Activated CD8-positive, alpha-beta memory T cell treated with anti-CD3 and anti-CD28 coated beads for 36 hours (primary cell): ENCODE measurements at regions not wholly inside any gene's neighbourhood (a gene's known extent, or its start where the extent isn't known, plus 50 kb on each side); places are given as distances from the start of the nearest gene placed in this dataset.

Experiments
- CTCF ChIA-PET: fragments of 350-600 bp; sonication (Branson Sonifier 250); formaldehyde crosslinking; loops from one replicate; lab custom pipeline; 2021; ENCODE audit warnings: antibody characterized with exemption; lab: Charles Lee
- POLR2A ChIA-PET: fragments of 350-600 bp; sonication (Branson Sonifier 250); formaldehyde crosslinking; loops from one replicate; lab custom pipeline; 2021; ENCODE audit warnings: antibody characterized with exemption; lab: Charles Lee

- CTCF ChIA-PET, result no interaction called here
- POLR2A ChIA-PET, result no interaction called here
These were observed 508.9 kb upstream of the LRATD1 start for GRCh38 chr2:14123436-14124103.

DNA sequence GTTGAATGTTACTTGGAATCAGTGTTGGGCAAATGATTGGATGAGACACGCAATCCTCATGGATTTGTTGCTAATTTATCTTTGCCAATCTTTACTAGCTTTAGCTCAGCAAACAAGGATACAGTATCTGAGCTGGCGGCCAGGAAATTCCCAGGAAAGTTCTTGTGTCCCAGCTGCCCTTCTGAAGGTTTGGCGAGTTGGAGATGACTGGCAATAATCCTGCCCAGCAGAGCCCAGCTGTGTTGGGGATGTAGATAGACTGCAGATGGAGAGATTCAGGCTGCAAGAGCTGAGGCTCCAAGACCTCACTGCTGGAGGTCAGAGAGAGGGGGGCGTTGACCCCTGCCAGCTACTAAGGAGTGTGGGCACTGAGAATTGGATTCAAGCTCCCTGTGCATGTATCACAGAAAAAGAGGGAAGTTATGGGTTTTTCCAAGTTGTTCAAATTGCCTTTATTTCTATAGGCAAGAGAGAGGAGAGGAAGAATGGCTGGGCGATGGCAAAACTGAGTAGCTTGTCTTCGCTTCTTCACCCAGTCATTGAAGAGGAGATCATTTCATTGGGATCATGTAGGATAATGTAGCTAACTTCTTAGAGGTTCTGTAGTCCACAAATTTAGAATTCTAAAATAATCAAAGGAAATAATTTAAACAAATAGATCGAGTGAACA, 506.8 kb upstream of the LRATD1 start:
- ChIA-PET POLR2A (no interaction called here), CTCF (no interaction called here)

GRCh38 chr2:14126846-14127245, 505.7 kb upstream of the LRATD1 start:
- ChIA-PET CTCF (no interaction called here), POLR2A (no interaction called here)

DNA sequence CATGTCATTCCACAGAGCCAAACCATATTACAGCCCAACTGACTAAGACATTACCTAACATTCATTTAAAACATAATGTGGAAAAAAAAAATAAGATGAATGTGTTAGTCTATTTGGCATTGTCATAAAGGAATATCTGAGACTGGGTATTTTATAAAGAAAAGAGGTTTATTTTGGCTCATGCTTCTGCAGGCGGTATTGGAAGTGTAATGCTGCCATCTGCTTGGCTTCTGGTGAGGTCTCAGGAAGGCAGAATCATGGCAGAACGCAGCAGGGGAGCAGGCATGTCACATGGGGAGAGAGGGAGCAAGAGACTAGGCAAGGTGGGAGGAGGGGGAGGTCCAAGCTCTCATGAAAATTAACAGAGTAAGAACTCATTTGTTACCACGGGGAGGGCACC, 504.8 kb upstream of the LRATD1 start:
- ChIA-PET POLR2A (no interaction called here), CTCF (no interaction called here)

DNA sequence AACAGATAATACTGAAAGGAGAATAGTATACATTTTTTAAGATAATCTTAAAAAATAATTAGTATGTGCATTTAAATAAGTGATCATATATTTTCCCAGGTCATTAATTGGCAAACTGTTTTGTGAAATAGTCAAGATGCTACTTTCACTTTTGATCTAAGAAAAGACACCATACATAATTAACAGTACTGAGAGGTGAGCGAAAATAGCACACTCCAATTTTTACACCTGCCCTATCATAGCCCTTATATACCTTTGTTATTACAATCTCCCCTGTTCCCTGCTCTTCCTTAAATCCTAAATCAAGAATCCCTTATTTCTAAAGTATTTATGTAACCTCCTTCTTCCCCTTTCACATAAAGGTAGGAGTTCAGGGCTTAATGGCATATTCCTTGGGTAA, 500.1 kb upstream of the LRATD1 start:
- ChIA-PET POLR2A (no interaction called here), CTCF (no interaction called here)

GRCh38 chr2:14134771-14135170, 497.7 kb upstream of the LRATD1 start:
- ChIA-PET POLR2A (no interaction called here), CTCF (no interaction called here)

GRCh38 chr2:14136030-14136429, 496.5 kb upstream of the LRATD1 start:
- ChIA-PET CTCF (no interaction called here), POLR2A (no interaction called here)

DNA sequence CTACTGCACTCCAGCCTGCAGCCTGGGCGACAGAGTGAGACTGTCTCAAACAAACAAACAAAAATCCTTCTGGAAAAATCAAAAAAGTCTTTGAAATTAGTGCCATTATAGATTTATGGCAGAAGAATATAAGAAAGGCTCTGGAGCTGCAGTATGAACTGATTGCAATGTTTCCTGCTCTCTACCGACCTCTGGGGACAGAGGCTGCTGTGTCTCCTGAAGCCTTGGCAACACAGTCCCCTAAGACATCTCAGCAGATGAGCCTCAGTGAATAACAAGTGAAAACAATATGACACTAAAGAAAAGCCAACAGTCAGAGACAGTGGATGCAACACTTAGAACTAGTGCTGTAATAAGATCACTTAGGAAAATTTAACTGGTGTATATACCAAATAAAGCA, 494.9 kb upstream of the LRATD1 start:
- CTCF ChIA-PET, result no interaction called here
- POLR2A ChIA-PET, result no interaction called here

GRCh38 chr2:14140009-14140550, 492.4 kb upstream of the LRATD1 start:
- ChIA-PET POLR2A (no interaction called here), CTCF (interaction anchor here (0.6 kb wide), 1 partner anchor 1424 kb away, joined by 4 read pairs; no protein-coding TSS in a partner anchor)

GRCh38 chr2:14143435-14143834, 489.1 kb upstream of the LRATD1 start:
- ChIA-PET CTCF (no interaction called here), POLR2A (no interaction called here)

DNA sequence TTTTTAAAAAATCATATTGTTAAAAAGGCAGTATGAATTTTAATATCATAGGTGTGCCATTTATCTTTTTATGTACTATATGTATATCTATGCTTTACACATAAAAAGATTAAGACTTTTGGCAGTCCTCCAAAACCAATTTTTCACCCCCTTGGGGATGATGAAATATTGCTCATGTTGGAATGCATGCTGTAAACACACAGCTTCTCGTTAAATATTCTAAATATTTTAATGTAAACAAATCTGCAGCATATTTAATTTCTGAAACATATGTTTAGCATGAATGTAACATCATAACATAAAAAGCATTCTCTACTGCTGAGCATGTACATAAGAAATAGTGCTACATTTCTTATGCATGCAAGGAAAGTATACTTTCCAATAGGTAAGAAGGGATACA, 484.3 kb upstream of the LRATD1 start:
- CTCF ChIA-PET, result no interaction called here
- POLR2A ChIA-PET, result no interaction called here

- ChIA-PET CTCF (interaction anchor here (1.3 kb wide), 1 partner anchor 26 kb away, joined by 3 read pairs; no protein-coding TSS in a partner anchor), POLR2A (no interaction called here)
These were observed 474.7 kb upstream of the LRATD1 start for GRCh38 chr2:14157816-14158215.

GRCh38 chr2:14180333-14180732, 452.2 kb upstream of the LRATD1 start:
- CTCF ChIA-PET, result no interaction called here
- POLR2A ChIA-PET, result no interaction called here

DNA sequence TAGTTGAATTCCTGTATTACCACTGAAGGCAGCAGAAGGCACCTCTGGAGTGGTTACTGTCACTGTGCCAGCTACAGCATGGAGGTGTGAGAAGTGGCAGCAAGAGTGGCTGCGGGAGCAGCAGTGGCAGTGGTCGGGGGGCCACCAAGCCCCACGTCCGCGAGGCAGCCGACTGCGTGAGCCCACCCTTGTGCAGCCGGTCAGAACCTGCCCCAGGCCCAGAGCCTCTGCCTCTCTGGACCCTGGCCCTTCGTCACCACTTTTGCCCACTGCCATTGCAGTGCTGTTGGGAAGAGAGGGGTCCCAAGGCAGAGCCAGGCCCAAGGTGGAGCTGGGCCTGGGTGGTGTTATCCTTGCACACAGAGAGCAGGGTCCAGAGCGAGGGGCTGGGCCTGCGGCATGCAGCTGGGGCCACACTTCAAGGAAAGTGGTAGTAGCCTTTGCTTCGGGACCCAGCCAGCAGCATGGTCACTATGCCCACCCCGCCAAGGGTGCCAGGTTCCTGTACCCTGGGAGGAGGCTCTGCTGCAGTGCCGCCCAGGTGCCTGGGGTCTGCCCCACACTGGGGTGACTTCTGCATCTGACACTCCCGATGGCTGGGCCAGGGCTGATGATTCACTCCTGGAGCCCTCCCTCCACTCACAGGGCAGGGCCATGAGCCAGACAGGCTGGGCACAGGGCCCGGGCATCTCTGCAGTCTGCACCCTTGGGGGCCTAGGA, 450.1 kb upstream of the LRATD1 start:
- ChIA-PET CTCF (no interaction called here), POLR2A (no interaction called here)

DNA sequence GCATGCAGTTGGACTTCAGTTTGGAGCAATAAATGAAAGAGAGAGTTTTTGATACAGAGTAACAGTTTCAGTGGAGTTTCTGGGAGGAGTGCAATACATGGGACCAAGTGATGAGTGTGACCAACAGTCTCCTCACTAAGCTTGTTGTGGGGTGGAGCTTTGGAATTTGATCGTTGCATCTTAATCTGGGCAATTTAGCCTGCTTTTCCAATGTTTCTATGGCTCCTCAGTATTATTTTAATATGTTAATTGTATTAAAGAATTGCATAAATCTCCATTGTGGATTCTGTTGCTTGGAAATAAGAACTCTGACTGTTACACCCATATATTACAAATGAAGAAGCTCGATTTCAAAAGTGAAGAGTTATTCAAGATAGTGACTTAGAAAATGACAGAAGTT, 446.6 kb upstream of the LRATD1 start:
- CTCF ChIA-PET, result no interaction called here

GRCh38 chr2:14188446-14188845, 444.1 kb upstream of the LRATD1 start:
- ChIA-PET CTCF (no interaction called here), POLR2A (no interaction called here)

More for the DNA sequence above, 446.6 kb upstream of the LRATD1 start:
- POLR2A ChIA-PET, result no interaction called here

- CTCF ChIA-PET, result no interaction called here
- POLR2A ChIA-PET, result no interaction called here
These were observed 442.6 kb upstream of the LRATD1 start for GRCh38 chr2:14189929-14190328.

GRCh38 chr2:14194233-14194632, 438.3 kb upstream of the LRATD1 start:
- POLR2A ChIA-PET, result no interaction called here
- CTCF ChIA-PET, result no interaction called here

DNA sequence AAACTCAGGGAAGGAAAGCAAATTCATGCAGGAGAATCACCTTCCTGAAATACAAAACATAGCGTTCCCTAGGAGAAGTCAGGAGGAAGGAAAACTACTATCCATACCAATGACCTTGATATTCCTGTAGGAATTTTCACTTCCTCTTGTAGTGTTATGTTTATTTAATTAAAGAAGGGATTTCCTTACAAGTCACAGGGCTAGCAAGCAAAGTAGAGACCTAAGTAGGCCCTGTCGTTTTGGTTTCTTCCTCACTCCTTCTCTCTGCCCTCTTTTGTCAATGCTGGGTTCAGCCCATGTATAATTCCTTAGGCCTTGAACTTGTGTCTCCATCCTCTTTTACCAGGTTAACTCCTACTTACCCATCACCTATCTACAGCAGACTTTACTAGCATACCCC, 435.2 kb upstream of the LRATD1 start:
- CTCF ChIA-PET, result no interaction called here
- POLR2A ChIA-PET, result no interaction called here

DNA sequence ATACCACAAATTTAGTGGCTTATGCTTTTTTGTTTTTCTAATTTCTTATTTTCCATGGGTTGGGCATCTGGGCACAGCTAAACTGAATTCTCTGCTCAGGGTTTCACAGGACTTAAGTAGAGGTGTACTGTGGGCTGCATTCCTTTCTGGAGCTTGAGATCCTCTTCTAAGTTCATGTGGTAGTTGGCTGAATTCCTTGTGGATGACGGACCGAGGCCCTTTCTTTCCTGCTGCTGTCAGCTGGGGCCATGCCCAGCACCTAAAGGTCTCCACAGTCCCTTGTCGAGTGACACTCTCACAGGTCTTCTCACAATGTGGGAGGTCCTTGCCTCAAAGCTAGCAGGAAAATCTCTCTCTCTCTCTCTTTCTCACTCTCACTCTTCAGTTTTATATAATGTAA, 433.5 kb upstream of the LRATD1 start:
- ChIA-PET POLR2A (no interaction called here), CTCF (no interaction called here)

DNA sequence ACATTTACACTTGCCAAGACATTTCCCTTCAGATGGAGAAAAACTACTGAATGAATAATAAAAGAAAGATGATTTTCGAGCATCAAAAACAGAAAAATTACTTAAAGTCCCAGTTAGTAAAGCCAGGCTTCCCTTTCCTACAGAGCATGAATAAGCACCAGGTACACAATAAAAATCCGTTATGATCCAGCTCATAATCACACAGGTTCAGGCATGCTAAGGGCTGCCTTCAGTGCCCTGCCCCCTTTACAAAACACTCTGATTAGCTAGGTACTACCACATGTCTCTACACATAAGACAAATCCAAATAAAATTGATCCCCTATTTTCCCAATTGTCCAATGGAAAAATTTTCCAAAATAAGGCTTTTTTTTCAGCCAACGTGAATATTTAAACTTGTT, 413.2 kb upstream of the LRATD1 start:
- CTCF ChIA-PET, result no interaction called here

More for the DNA sequence above, 413.2 kb upstream of the LRATD1 start:
- POLR2A ChIA-PET, result no interaction called here
